ENCODE measurements at regions not wholly inside any gene's neighbourhood (a gene's known extent, or its start where the extent isn't known, plus 50 kb on each side); places are given as distances from the start of the nearest gene placed in this dataset.
A peak's percentile ranks its signal among the peaks of the same experiment; 100 is the strongest.

GRCh38 chr2:228599781-228600180, 418.3 kb upstream of the SPHKAP start:
- no peaks in the 10 kb centered on the region for H3F3A ChIP-seq (ENCODE audit: low read depth)
- no peaks in the 10 kb centered on the region for H3K27me3 ChIP-seq (ENCODE audit: insufficient read depth, low read length, poor library complexity, severe bottlenecking)
- H3K9ac ChIP-seq (ENCODE audit: low read depth, low read length, poor library complexity, severe bottlenecking): no peak overlapping the region
- H3K4me1 ChIP-seq (ENCODE audit: insufficient read depth, low read length, poor library complexity, severe bottlenecking): no peaks in the 10 kb centered on the region
- no peaks in the 10 kb centered on the region for H4K20me1 ChIP-seq (ENCODE audit: insufficient read depth, low read length, poor library complexity, severe bottlenecking)
- H3K4me2 ChIP-seq (ENCODE audit: low read depth, low read length, poor library complexity, severe bottlenecking): no peak overlapping the region
- no peaks in the 10 kb centered on the region for H3K9me2 ChIP-seq (replicated peaks; ENCODE audit: low read depth, low read length)
- H3K4me3 ChIP-seq (ENCODE audit: low read length, poor library complexity, severe bottlenecking): no peak overlapping the region
- H2AFZ ChIP-seq (ENCODE audit: low read length): no peak overlapping the region
- H3K9me3 ChIP-seq (ENCODE audit: insufficient read depth, low read depth, low read length): no peaks in the 10 kb centered on the region
- no peaks in the 10 kb centered on the region for H3K79me2 ChIP-seq (ENCODE audit: insufficient read depth, low read length)
- H3K36me3 ChIP-seq (ENCODE audit: insufficient read depth, low read length): no peaks in the 10 kb centered on the region
- TF ChIP-seq EZH2phosphoT487 (IDR thresholded peaks at IDR 0.05; ENCODE audit: borderline replicate concordance) (no peak), CTCF (conservative IDR thresholded peaks at IDR 0.05; ENCODE audit: low read length) (no peak)

- H3F3A ChIP-seq (ENCODE audit: low read depth): no peaks in the 10 kb centered on the region
- H3K4me1 ChIP-seq (ENCODE audit: insufficient read depth, low read length, poor library complexity, severe bottlenecking): no peaks in the 10 kb centered on the region
- no peaks in the 10 kb centered on the region for H3K9me3 ChIP-seq (ENCODE audit: insufficient read depth, low read depth, low read length)
- no peak overlapping the region for H3K9ac ChIP-seq (ENCODE audit: low read depth, low read length, poor library complexity, severe bottlenecking)
- no peaks in the 10 kb centered on the region for H4K20me1 ChIP-seq (ENCODE audit: insufficient read depth, low read length, poor library complexity, severe bottlenecking)
- H2AFZ ChIP-seq (ENCODE audit: low read length): 0 out of 2 replicates have a peak overlapping the region, but pooled peaks have one; percentile 32
- H3K4me3 ChIP-seq (ENCODE audit: low read length, poor library complexity, severe bottlenecking): no peak overlapping the region
- H3K27me3 ChIP-seq (ENCODE audit: insufficient read depth, low read length, poor library complexity, severe bottlenecking): no peaks in the 10 kb centered on the region
- no peak overlapping the region for H3K4me2 ChIP-seq (ENCODE audit: low read depth, low read length, poor library complexity, severe bottlenecking)
- H3K9me2 ChIP-seq (replicated peaks; ENCODE audit: low read depth, low read length): no peaks in the 10 kb centered on the region
- no peaks in the 10 kb centered on the region for H3K79me2 ChIP-seq (ENCODE audit: insufficient read depth, low read length)
- H3K36me3 ChIP-seq (ENCODE audit: insufficient read depth, low read length): no peaks in the 10 kb centered on the region
- no peak for TF ChIP-seq CTCF (conservative IDR thresholded peaks at IDR 0.05; ENCODE audit: low read length)
- no peak for TF ChIP-seq EZH2phosphoT487 (IDR thresholded peaks at IDR 0.05; ENCODE audit: borderline replicate concordance)
These were observed 417.8 kb upstream of the SPHKAP start for GRCh38 chr2:228599297-228599696.

GRCh38 chr2:228597032-228597431, 415.5 kb upstream of the SPHKAP start:
- Histone ChIP-seq H3K4me3 (ENCODE audit: low read length, poor library complexity, severe bottlenecking) (no peak overlapping the region), H3K9me2 (replicated peaks; ENCODE audit: low read depth, low read length) (no peaks in the 10 kb centered on the region), H3F3A (ENCODE audit: low read depth) (no peaks in the 10 kb centered on the region), H3K9me3 (ENCODE audit: insufficient read depth, low read depth, low read length) (no peaks in the 10 kb centered on the region), H4K20me1 (ENCODE audit: insufficient read depth, low read length, poor library complexity, severe bottlenecking) (no peaks in the 10 kb centered on the region), H3K36me3 (ENCODE audit: insufficient read depth, low read length) (no peaks in the 10 kb centered on the region), H2AFZ (ENCODE audit: low read length) (no peak overlapping the region), H3K9ac (ENCODE audit: low read depth, low read length, poor library complexity, severe bottlenecking) (no peak overlapping the region), H3K79me2 (ENCODE audit: insufficient read depth, low read length) (no peaks in the 10 kb centered on the region), H3K4me1 (ENCODE audit: insufficient read depth, low read length, poor library complexity, severe bottlenecking) (no peaks in the 10 kb centered on the region), H3K4me2 (ENCODE audit: low read depth, low read length, poor library complexity, severe bottlenecking) (no peak overlapping the region), H3K27me3 (ENCODE audit: insufficient read depth, low read length, poor library complexity, severe bottlenecking) (no peaks in the 10 kb centered on the region)
- TF ChIP-seq EZH2phosphoT487 (IDR thresholded peaks at IDR 0.05; ENCODE audit: borderline replicate concordance): no peak
- no peak for TF ChIP-seq CTCF (conservative IDR thresholded peaks at IDR 0.05; ENCODE audit: low read length)

Data from Loucy (cell line).